Left cardiac atrium (tissue), 4 donors: ENCODE measurements at regions not wholly inside any gene's neighbourhood (a gene's known extent, or its start where the extent isn't known, plus 50 kb on each side); places are given as distances from the start of the nearest gene placed in this dataset.
A peak's percentile ranks its signal among the peaks of the same experiment; 100 is the strongest.

Experiments
- ATAC-seq, 2 donors: fragments of 200-7000 bp; cut with Tn5 transposase; one replicate each; pipeline ENCODE4 v1.9.1; 2020; ENCODE audit warnings: mild to moderate bottlenecking in 2 of 2, moderate library complexity in 2 of 2
- DNase-seq: peaks from one replicate; pipeline ENCODE4 v3.0.0-alpha.2; 2020
- intact Hi-C, 2 donors: fragments of 100-400 bp; cut with DNase I; formaldehyde crosslinking; loops; one replicate each; pipeline versions ENCODE4 v1.14.1 to v1.15.1; 2022 to 2023
- donor health status: DM: no; HTN: yes; CAD: no.
- donor health status: DM: no; HTN: yes; CAD: no; lungs with severe emphysema.
- donor health status: DM: yes; HTN: yes; CAD: no.
- donor health status: Dilated cardiomyopathy.

DNA sequence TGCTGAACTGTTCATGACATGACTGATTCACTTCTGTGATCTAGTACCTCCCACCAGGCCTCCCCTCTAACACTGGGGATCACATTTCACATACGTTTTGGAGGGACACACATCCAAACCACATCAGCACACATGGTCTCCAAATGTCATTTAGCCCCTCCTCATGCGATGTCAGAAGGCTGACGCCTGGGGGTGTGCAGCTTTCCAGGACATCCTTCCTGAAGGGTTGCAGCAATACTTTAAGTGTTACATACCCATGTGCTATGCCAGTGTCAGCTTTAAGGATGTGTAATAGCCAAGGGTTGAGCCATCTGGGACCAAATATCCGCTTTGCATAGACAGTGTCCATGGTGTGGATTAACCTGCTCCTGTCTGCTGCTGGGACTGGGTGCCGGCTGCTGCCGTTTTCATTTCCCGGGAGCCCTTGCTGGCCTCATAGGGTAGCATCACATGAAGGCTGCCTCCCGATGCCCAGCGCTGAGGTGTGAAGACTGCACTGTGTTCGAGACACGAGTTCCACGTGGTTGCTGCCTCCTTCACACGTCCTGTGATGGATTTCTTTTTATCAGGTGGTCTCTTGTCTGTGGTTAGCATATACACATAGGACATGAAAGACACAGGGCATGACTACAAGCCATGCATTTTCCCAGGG lies 219.0 kb downstream of the THBS2 start:
- intact Hi-C loops = no loop called here
- no peak for ATAC-seq
- no peak for DNase-seq

DNA sequence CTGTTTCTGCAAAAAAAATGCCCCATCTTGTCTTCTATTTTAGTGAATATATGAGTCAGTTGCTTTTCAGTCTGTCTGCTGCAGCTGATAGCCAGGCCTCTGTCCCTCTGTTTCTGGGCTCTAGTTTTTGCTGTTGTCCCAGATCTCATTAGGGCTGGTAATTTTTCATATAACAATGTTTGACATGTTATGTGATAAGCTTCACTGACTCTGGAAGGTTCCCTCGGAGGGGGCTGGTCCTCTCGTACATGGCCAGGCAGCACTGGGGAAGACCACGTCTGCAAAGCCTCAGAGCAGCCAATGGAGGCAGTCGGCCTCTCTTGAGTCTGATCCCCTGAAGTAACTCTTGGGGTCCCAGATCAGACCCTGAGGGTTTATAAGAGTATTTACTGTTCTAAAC lies 223.8 kb downstream of the THBS2 start:
- DNase-seq (no peak), ATAC-seq (no peak)
- intact Hi-C loops = no loop called here

DNA sequence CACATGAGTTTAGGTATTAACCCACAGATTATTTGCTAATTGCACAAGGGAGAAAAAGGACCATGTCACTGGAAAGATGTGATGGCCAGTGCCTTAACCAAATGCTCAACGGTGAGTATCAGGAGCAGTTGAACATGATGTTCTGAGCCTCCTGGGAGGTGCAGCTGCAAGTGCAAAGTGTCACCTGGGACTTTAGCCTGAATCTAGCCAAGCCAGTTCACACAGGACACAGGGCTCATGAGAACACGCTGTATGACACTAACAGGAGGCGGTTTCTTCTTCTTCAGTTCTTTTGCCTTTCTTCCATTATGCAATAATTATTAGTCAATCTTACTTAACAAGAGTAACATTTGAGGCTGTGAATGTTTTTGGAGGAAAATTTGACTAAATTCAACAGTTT lies 225.3 kb downstream of the THBS2 start:
- DNase-seq (no peak), ATAC-seq (no peak)
- intact Hi-C loops = no loop called here

DNA sequence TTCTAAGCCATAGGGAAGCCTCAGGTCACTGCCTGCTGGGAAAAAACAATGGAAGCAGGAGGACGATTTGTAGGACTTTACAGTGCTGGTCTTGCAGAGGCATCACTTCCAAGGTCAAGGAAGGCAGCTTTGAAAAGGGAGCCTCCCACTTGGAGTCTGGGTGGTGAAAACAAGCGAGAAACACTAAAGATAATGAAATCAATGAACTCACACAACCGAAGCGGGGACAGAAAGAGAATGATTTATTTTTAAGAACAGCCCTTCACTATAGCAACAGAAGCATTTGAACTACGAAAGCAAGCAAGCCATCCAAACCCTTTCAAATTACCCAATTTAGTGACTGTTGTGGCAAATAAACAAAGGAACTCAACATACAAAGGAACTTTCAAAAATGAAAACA lies 227.5 kb downstream of the THBS2 start:
- intact Hi-C loops = no loop called here
- ATAC-seq = no peak
- DNase-seq = no peak

DNA sequence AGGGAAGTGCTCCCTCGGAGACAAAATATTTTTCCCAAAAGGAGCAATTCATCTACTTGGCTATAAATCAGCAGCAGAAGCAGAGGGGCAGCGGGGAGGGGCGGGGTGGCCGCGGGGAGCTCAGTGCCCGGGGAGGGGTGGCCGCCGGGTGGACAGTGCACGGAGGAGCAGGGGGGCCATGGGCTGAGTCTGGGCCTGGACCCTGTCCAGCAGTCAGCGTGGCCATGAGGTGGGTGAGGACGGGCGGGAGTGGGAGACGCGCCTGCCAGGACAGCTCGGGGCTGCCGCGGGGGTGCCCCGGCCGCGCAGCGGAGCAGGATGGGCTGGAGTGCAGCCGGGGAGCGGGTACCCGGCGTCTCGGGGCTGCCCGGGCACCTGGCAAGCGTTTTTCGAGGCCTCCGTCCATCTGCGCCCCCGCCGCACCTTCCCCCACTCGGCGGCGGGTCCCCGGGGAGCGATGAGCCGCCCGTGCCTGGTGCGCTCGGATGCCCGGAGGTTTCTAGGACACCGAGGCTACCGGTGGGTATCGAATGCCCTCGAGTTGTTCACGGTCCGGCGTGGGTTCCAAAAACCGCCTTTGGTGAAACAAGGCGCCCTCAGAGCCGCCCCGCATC lies 229.5 kb downstream of the THBS2 start:
- DNase-seq (no peak), ATAC-seq (no peak)
- intact Hi-C loops = no loop called here

DNA sequence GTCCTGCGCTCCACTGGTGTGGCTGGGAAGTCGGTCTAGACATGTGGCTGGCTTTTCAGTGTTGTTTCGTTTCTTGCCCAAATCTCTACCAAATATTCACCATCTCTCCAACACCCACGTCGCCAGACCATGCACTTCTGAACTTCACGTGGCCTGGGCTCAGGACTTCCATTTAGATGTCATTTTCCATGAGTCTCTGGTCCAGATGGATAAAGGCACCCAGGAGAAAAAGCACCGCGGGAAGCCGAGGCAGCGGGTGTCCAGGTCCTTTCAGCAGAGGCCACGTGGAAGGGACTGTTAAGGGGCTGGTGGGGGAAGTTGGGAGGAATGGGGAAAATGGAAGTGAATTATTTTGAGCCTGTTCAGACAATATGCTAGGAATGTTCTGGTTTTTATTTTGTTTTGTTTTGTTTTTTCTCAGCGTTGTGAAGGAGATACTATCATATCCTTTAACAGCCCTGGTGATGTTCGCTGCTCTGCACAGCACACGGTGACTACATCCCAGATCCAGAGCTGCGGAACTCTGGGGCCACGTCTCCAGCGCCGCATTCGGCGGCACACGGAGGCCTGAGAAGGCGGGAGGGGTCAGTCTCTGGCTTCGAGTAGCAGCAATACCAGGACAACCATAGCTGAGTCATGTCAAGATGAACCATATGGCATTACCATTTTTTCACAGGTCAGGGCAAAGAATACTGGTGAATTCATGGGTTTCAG lies 230.3 kb downstream of the THBS2 start:
- ATAC-seq = no peak
- intact Hi-C loops = no loop called here
- no peak for DNase-seq

DNA sequence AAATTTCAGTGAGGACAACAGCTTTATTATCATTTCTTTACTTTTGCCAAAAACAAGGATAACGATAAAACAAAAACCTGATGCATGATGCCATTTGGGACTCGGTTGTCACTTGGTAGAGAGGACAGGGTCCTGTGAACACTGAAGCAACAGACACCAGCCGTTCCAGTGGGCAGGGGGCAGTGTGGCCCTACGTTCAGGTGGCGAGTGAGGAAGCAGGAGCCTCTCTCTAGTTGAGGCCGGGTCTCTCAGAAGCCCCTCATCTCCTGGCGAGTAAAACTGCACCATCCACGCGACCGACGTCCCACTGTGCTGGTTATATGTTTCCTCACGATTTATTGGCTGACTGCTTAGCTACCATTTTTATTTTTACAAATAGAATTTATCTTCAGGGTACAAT lies 231.6 kb downstream of the THBS2 start:
- ATAC-seq (no peak), DNase-seq (no peak)
- intact Hi-C loops = no loop called here

DNA sequence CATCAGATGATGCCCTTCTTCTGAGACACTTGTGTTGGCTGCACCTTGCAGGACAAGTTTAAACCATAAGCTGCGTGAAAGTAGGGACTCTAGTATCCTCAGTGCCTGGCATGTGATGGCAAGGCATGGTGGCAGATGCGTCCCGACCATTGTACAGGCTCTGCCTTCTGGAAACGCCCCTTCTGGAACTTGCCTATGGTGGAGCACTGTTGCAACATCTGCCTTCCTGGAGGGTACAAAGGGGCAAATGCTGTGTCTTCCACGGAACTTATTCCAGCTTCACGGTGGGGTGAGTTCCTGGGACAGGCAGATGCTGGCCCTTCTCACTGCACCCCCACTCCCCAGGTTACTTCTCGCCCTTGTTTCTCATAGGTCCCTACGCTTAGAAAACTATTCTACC lies 232.8 kb downstream of the THBS2 start:
- intact Hi-C loops = no loop called here
- no peak for ATAC-seq
- DNase-seq = no peak

DNA sequence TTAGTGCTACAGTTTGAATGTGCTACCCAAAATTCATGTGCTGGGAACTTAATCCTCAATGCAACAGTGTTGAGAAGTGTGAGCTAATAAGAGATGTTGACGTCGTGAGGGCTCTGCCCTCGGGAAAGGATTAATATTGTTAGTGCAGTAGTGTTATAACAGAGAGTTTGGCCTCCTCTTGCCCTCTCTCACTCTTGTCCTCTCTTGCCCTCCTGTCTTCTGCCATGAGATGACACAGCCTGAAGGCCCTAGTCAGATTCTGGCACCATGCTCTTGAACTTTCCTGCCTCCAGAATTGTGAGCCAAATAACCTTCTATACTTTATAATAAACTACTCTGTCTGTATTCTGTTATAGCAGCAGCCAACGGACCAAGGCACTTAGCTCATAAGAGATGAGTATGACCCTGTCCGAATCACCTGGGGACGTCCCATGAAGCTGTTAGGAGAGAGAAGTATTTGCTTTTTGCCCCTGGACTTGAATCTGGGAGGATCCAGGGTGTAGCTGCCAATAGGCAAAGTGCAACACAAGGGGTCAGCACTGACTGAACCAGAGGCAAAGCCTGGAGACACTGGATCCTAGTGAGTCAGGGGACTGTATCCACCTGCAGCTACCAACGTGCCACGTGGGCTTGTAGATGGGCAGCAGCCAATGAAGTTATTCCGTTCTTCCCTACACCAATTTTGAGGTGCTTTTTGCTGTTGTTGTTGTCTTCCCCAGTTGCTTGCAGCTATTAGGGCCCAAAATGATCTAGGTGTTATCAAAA lies 233.7 kb downstream of the THBS2 start:
- peak in 1 of 2 donors; percentile 38 for ATAC-seq

DNA sequence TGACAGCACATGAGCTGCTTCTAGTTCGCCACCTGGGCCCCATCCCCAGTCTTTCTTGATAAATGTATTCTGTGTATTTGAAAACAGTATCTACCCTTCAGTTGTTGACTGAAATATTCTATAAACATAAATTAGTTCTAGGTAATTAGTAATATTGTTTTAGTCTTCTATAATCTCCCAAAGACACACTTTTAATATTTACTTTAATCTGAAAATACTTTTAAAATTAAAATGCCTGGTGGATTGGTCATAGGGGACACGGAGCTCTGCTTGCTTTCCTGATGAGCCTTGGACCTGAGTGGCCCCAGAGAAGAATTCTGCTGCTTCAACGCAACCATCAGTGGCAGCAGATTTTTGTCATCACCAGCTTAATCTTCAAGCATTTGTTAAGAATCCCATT lies 234.5 kb downstream of the THBS2 start:
- ATAC-seq (no peak), DNase-seq (no peak)
- intact Hi-C loops = no loop called here

More for the DNA sequence above, 233.7 kb downstream of the THBS2 start:
- intact Hi-C loops = no loop called here
- DNase-seq = no peak

DNA sequence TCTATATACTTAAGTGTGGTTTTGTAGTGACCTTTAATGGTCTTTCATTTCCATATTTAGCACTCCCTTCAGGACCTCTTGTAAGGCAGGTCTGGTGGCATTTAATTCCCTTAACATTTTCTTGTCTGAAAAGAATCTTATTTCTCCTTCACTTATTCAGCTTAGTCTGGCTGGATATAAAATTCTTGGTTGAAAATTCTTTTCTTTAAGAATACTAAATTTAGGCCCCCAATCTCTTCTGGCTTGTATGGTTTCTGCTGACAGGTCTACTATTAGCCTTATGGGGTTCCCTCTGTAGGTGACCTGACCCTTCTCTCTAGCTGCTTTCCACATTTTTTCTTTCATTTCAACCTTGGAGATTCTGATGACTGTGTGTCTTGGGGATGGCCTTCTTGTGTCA lies 236.9 kb downstream of the THBS2 start:
- ATAC-seq (no peak), DNase-seq (no peak)
- intact Hi-C loops = no loop called here

DNA sequence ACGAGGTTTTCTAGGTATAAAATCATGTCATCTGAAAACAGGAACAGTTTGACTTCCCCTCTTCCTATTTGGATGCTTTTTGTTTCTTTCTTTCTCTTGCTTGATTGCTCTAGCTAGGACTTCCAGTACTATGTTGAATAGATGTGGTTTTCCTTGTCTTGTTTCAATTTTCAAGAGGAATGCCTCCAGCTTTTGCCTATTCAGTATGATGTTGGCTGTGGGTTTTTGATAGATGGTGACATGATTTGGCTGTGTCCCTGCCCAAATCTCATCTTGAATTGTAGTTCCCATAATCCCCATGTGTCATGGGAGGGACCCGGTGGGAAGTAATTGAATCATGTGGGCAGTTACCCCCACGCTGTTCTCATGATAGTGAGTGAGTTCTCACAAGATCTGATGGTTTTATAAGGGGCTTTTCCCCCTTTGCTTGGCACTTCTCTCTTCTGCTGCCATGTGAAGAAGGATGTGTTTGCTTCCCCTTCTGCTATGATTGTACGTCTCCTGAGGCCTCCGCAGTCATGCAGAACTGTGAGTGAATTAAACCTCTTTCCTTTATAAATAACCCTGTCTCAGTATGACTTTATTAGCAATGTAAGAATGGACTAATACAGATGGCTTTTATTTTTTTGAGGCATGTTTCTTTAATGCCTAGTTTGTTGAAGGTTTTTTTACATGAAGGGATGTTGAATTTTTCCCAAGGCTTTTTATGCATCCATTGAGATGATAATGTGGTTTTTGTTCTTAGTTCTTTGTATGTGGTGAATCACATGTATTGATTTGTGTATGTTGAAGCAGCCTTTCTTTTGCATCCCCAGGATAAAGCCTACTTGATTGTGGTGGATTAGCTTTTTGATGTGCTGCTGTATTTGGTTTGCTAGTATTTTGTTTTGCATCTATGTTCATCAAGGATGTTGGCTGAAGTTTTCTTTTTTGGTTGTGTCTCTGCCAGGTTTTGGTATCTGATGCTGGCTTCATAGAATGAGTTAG lies 239.1 kb downstream of the THBS2 start:
- ATAC-seq = no peak
- intact Hi-C loops = no loop called here

DNA sequence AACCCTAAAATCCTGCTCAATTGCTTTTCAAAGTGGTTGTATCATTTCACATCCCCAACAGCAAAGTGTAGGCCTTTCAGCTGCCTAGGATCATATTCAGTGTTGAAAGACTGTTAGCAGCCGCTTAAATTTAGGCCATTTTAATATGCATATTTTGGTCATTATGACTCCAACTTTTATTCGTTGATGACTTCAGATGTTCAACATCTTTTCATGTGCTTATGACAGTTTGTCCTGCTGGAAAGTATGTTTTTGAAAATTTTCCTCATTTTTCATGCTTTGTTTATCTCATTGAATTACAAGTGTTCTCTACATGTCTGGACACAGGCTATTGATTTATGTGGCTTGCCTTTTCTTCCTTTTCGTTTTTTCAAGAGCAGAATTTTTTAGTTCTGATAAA lies 244.0 kb downstream of the THBS2 start:
- DNase-seq (no peak), ATAC-seq (no peak)
- intact Hi-C loops = no loop called here

More for the DNA sequence above, 239.1 kb downstream of the THBS2 start:
- no peak for DNase-seq

DNA sequence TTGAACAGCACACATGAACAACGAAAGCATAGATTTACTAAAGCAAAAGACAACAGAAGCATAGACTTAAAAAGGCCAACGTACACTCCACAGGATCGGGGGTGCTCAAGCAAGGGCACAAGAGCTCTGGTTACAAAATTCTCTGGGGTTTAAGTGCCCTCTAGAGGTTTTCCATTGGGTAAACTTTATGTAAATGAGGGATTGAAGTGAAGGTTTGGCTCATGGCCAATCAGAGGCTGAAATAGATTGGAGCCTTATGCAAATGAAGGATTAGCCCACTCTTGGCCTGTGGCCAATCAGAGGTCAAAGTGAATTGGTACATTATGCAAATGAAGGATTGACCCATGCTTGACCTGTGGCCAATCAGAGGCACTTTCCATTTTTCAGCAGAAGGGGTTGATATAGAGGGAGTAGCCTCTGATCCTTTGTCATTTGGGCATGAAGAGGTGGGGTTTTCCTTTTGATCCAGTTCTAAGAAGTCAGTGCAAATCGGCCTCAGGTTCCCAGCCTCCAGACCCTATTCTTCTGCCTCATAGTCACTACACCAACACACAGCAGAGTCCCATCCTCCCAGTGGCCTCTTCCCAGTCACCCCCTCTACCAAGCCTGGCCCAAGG lies 244.9 kb downstream of the THBS2 start:
- no peak for ATAC-seq
- DNase-seq = no peak
- intact Hi-C loops = no loop called here

DNA sequence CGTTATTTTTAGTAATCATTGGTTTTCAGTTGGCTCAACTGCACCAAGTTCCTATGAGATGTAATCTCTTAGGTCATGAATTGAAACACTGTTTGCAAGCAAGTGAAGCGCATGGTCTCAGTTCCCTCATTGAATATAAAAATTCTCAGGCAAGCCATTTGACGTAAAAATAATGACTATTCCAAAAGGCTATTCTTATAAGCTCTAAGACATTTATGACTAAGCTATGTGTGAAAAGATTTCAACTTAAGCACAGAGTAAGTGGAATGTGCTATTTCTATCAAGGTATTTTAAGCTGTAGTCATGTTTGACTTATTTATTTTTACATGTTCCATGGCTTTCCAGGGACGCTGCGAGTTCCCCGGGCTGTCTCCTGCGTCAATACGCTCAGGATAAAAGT lies 248.5 kb downstream of the THBS2 start:
- intact Hi-C loops = no loop called here
- DNase-seq (no peak), ATAC-seq (no peak)

DNA sequence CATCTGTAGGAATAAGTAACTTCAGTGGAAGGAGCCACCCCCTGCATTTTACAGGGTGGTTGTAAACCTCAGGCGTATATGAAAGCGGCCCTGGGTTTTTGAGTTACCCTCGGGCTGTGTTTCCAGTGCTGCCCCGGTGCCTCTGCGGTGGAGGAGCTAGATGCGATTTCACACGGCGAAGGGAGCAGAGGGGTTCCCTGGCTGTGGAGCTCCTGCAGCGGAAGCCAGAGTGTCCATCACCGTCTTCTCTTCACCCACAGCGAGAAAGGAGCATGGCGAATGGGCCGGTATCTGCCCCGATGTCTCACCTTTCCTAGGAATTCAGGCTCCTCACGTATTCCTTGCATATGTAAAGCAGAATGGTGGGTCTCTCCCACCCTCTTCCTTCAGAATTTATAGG lies 253.6 kb downstream of the THBS2 start:
- no peak for DNase-seq
- no peak for ATAC-seq
- intact Hi-C loops = no loop called here

DNA sequence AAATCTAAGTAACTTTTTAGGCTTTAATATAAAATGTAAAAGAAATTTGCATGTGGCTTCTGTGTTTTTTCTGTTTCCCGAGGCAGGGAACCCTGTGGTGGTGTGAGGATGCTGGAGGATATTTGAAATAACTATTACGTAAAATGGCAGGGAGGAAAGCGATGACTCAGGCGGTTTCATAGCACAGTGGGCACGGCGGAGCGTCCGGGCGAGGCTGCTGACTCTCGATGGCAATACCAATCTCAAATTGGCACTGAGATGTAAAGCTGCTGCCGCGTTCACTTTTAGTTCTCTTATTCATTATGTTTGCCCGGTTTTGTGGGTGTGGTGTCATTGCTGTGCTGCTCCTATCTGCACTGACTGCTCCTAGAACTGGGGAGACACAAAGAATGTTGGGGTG lies 254.3 kb downstream of the THBS2 start:
- no peak for DNase-seq
- intact Hi-C loops = no loop called here

DNA sequence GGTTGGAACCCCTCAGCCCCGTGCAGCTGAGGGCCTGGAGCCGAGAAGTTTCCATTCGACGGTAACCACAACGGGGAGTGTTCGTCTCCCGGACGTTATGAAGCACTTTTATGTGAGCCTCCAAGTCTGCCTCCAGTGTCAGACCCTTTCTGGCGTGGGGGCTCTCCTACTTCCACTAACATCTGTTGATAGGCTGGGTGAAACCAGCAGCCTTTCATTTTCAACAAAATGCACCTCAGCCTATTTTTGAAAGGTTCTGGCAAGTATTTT lies 257.4 kb downstream of the THBS2 start:
- DNase-seq (no peak), ATAC-seq (no peak)
- intact Hi-C loops = no loop called here

More for the DNA sequence above, 254.3 kb downstream of the THBS2 start:
- ATAC-seq = no peak
